PC-3 (cell line): ENCODE measurements at regions not wholly inside any gene's neighbourhood (a gene's known extent, or its start where the extent isn't known, plus 50 kb on each side); places are given as distances from the start of the nearest gene placed in this dataset.

Experiments
- ATAC-seq: fragments of 200-7000 bp; cut with Tn5 transposase; 2 replicates; pipeline ENCODE4 v1.9.1; 2020; ENCODE audit warnings: mild to moderate bottlenecking, moderate library complexity
- BruUV-seq: library from RNA; stranded (reverse); fragments of 400-500 nt; replicated peaks from 2 replicates; lab custom pipeline; 2021; lab: Mats Ljungman, UMichigan
- CTCF ChIA-PET: fragments of 300-600 bp; sonication (Branson Sonifier 250); formaldehyde crosslinking; loops from one replicate; lab custom pipeline; 2022; ENCODE audit warnings: antibody characterized with exemption; lab: Charles Lee
- POLR2A ChIA-PET: fragments of 300-600 bp; sonication (Branson Sonifier 250); formaldehyde crosslinking; loops from one replicate; lab custom pipeline; 2022; ENCODE audit warnings: antibody characterized with exemption; ENCODE audit not compliant: unreplicated experiment; lab: Charles Lee
- DNase-seq: peaks from one replicate; pipeline ENCODE4 v3.0.0-alpha.2; 2015
- H2AFZ ChIP-seq: fragments of 300-600 bp; sonication (generic); 2 replicates; pipeline ENCODE4 v1.6.0; 2016; ENCODE audit warnings: antibody characterized with exemption, low read length
- H3F3A ChIP-seq: fragments of 300-600 bp; sonication (generic); one replicate; pipeline ENCODE4 v1.6.0; 2017; ENCODE audit warnings: antibody characterized with exemption, low read length, control low read depth, mild to moderate bottlenecking; ENCODE audit not compliant: unreplicated experiment
- H3K27ac ChIP-seq: fragments of 300-600 bp; sonication (generic); 2 replicates; pipeline ENCODE4 v1.5.1; 2016; ENCODE audit warnings: mild to moderate bottlenecking, low read length
- H3K27me3 ChIP-seq: fragments of 300-600 bp; sonication (generic); 2 replicates; pipeline ENCODE4 v1.6.1; 2016; ENCODE audit warnings: low read length, mixed read lengths
- H3K36me3 ChIP-seq: fragments of 300-600 bp; sonication (generic); 2 replicates; pipeline ENCODE4 v1.6.1; 2016; ENCODE audit warnings: low read depth, mixed run types, low read length, mixed read lengths
- H3K4me1 ChIP-seq: fragments of 300-600 bp; sonication (generic); 2 replicates; pipeline ENCODE4 v1.5.1; 2016; ENCODE audit warnings: low read length; ENCODE audit not compliant: insufficient read depth
- H3K4me2 ChIP-seq: fragments of 300-600 bp; sonication (generic); 2 replicates; pipeline ENCODE4 v1.6.0; 2016; ENCODE audit warnings: low read length
- H3K4me3 ChIP-seq: fragments of 300-600 bp; sonication (generic); 2 replicates; pipeline ENCODE4 v1.5.1; 2016; ENCODE audit warnings: mild to moderate bottlenecking, low read length, mixed read lengths
- H3K79me2 ChIP-seq: fragments of 300-600 bp; sonication (generic); 2 replicates; pipeline ENCODE4 v1.6.1; 2017; ENCODE audit warnings: low read length, mixed read lengths
- H3K9ac ChIP-seq: fragments of 300-600 bp; sonication (generic); 2 replicates; pipeline ENCODE4 v1.6.0; 2016; ENCODE audit warnings: mild to moderate bottlenecking, low read length
- H3K9me2 ChIP-seq: fragments of 300-600 bp; sonication (generic); replicated peaks from 2 replicates; pipeline ENCODE4 v1.6.1; 2016; ENCODE audit warnings: mixed run types, low read length, mixed read lengths
- H3K9me3 ChIP-seq: fragments of 300-600 bp; sonication (generic); 2 replicates; pipeline ENCODE4 v1.6.1; 2016; ENCODE audit warnings: low read length, mixed read lengths
- H4K20me1 ChIP-seq: fragments of 300-600 bp; sonication (generic); 2 replicates; pipeline ENCODE4 v1.6.1; 2016; ENCODE audit warnings: low read length, mixed read lengths
- CTCF ChIP-seq: fragments of 300-600 bp; sonication (generic); conservative IDR thresholded peaks from 2 replicates; pipeline ENCODE4 v1.5.1; 2017; ENCODE audit warnings: antibody characterized with exemption, low read depth, mild to moderate bottlenecking, low read length
- EZH2 ChIP-seq: fragments of 300-600 bp; sonication (generic); IDR thresholded peaks from one replicate; pipeline ENCODE4 v1.6.1; 2017; ENCODE audit warnings: antibody characterized with exemption, mild to moderate bottlenecking, low read length; ENCODE audit not compliant: unreplicated experiment
- EZH2phosphoT487 ChIP-seq: fragments of 300-600 bp; sonication (generic); IDR thresholded peaks from 2 replicates; pipeline ENCODE4 v1.6.1; 2018; ENCODE audit warnings: mild to moderate bottlenecking, antibody characterized with exemption, low read length, borderline replicate concordance
- intact Hi-C: fragments of 100-400 bp; cut with micrococcal nuclease; formaldehyde crosslinking; loops from 2 replicates; pipeline ENCODE4 v1.9.0; 2023

DNA sequence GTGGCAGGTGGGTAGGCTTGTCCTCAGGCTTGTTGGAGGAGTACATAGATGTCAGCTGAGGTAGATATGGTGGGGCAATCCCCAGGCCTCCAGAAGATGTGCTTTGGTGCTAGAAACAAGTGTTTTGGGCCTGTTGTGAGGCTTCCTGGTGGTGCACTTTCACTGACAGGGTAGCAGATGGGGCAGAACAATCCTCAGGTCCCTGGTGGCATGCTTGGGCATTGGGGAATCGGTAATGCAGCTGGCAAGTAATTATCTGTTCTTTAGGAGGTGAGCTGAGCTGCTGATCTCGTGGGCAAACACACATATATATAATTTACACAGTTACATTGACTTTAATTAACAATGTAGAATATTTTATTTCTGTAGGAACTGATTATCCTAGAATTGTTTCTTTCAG is 458.7 kb downstream of the BMP2 start:
- Histone ChIP-seq H3K4me3 (no peak overlapping the region), H3K79me2 (no peaks in the 10 kb centered on the region), H3K9ac (no peak overlapping the region), H2AFZ (no peak overlapping the region), H3K27me3 (peaks cover 20% of the 10 kb centered on the region), H3K9me2 (no peaks in the 10 kb centered on the region), H3F3A (no peaks in the 10 kb centered on the region), H3K4me2 (no peak overlapping the region), H3K4me1 (no peaks in the 10 kb centered on the region), H3K9me3 (no peaks in the 10 kb centered on the region), H3K27ac (no peak overlapping the region), H4K20me1 (no peaks in the 10 kb centered on the region), H3K36me3 (no peaks in the 10 kb centered on the region)
- ChIA-PET POLR2A (no interaction called here), CTCF (no interaction called here)
- intact Hi-C loops, result no loop called here
- ATAC-seq (no peak), DNase-seq (no peak)
- TF ChIP-seq EZH2, result no peak
- no peak for TF ChIP-seq CTCF
- no peak for TF ChIP-seq EZH2phosphoT487
- no TSS peak for BruUV-seq

DNA sequence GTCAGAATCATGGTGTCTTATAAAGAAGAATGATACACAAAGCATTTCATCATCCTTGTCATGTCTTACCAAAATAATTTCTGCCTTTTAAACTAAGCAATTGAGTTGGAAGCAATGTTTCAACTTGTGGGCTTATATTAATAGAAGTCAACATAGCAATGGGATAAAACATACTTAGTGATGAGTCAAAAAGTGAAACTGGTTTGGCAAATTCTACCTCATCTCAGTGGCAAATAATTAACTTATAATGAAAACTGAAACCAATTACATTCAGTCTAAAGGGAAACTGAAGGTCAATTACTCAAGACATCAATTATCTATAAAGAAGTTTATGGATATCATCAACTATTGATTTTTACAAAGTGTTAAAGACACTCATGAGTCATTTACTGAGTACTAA is 463.8 kb downstream of the BMP2 start:
- H3K27ac ChIP-seq, result no peak overlapping the region
- intact Hi-C loops, result no loop called here
- H4K20me1 ChIP-seq, result no peaks in the 10 kb centered on the region
- no peak for TF ChIP-seq CTCF
- TF ChIP-seq EZH2phosphoT487, result no peak
- H3K4me1 ChIP-seq, result no peaks in the 10 kb centered on the region
- BruUV-seq, result no TSS peak
- H3K36me3 ChIP-seq, result no peaks in the 10 kb centered on the region
- no peak overlapping the region for H3K4me2 ChIP-seq
- H3F3A ChIP-seq, result no peaks in the 10 kb centered on the region
- no peaks in the 10 kb centered on the region for H3K9me2 ChIP-seq
- no peak overlapping the region for H3K9ac ChIP-seq
- H3K79me2 ChIP-seq, result no peaks in the 10 kb centered on the region
- no peak for ATAC-seq
- ChIA-PET POLR2A (no interaction called here), CTCF (no interaction called here)
- H2AFZ ChIP-seq, result no peak overlapping the region
- DNase-seq, result peak; percentile 14
- no peak overlapping the region for H3K4me3 ChIP-seq
- peaks cover 20% of the 10 kb centered on the region for H3K27me3 ChIP-seq
- 0 out of 2 replicates have a peak, but pooled peaks cover 5% of the 10 kb centered on the region for H3K9me3 ChIP-seq

GRCh38 chr20:7232796-7233195 is 465.3 kb downstream of the BMP2 start:
- H4K20me1 ChIP-seq, result no peaks in the 10 kb centered on the region

More at GRCh38 chr20:7232796-7233195, 465.3 kb downstream of the BMP2 start:
- Histone ChIP-seq H3K27ac (no peak overlapping the region), H3K27me3 (peaks cover 20% of the 10 kb centered on the region), H3K4me3 (no peak overlapping the region), H3F3A (no peaks in the 10 kb centered on the region), H3K4me2 (no peak overlapping the region), H3K9ac (no peak overlapping the region), H3K36me3 (no peaks in the 10 kb centered on the region), H2AFZ (no peak overlapping the region), H3K79me2 (no peaks in the 10 kb centered on the region), H3K9me2 (no peaks in the 10 kb centered on the region), H3K9me3 (0 out of 2 replicates have a peak, but pooled peaks cover 5% of the 10 kb centered on the region), H3K4me1 (no peaks in the 10 kb centered on the region)
- peak; percentile 22 for DNase-seq
- TF ChIP-seq EZH2 (no peak), CTCF (no peak), EZH2phosphoT487 (no peak)
- POLR2A ChIA-PET, result no interaction called here
- ATAC-seq, result no peak
- CTCF ChIA-PET, result no interaction called here
- BruUV-seq, result no TSS peak
- intact Hi-C loops, result no loop called here
